ENCODE measurements at regions not wholly inside any gene's neighbourhood (a gene's known extent, or its start where the extent isn't known, plus 50 kb on each side); places are given as distances from the start of the nearest gene placed in this dataset.

GRCh38 chr3:166810741-166811445 is 569.2 kb downstream of the ZBBX start (continued):
- TF ChIP-seq ZNF551 (CRISPR knock-in tag; IDR thresholded peaks at IDR 0.05) (no peak), SETDB1 (IDR thresholded peaks at IDR 0.05; ENCODE audit: low read length) (no peak), ZNF431 (CRISPR knock-in tag; IDR thresholded peaks at IDR 0.05) (no peak), NRF1 (conservative IDR thresholded peaks at IDR 0.05 in 1 of 2, IDR thresholded peaks at IDR 0.05 in 1 of 2) (no peak), HIVEP1 (CRISPR knock-in tag; IDR thresholded peaks at IDR 0.05) (no peak), RREB1 (CRISPR knock-in tag; IDR thresholded peaks at IDR 0.05) (no peak), ZNF134 (CRISPR knock-in tag; conservative IDR thresholded peaks at IDR 0.05) (no peak)
- TF ChIP-seq, protein P1, sequence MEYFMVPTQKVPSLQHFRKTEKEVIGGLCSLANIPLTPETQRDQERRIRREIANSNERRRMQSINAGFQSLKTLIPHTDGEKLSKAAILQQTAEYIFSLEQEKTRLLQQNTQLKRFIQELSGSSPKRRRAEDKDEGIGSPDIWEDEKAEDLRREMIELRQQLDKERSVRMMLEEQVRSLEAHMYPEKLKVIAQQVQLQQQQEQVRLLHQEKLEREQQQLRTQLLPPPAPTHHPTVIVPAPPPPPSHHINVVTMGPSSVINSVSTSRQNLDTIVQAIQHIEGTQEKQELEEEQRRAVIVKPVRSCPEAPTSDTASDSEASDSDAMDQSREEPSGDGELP (CRISPR knock-in tag; IDR thresholded peaks at IDR 0.05; ENCODE audit: borderline replicate concordance) = no peak

All from K562 (cell line).